Cerebellar nuclear complex (tissue), 1 donor: ENCODE measurements at regions not wholly inside any gene's neighbourhood (a gene's known extent, or its start where the extent isn't known, plus 50 kb on each side); places are given as distances from the start of the nearest gene placed in this dataset.
A peak's percentile ranks its signal among the peaks of the same experiment; 100 is the strongest.
"Not testable (repeated sequence)": the region's sequence is repeated elsewhere in the genome, so short reads cannot be mapped to it uniquely, and the experiment has no call there.

Experiments
- DNase-seq, 2 experiments: peaks; one replicate each; lab custom pipeline; 2025; lab: John Stamatoyannopoulos, UW

DNA sequence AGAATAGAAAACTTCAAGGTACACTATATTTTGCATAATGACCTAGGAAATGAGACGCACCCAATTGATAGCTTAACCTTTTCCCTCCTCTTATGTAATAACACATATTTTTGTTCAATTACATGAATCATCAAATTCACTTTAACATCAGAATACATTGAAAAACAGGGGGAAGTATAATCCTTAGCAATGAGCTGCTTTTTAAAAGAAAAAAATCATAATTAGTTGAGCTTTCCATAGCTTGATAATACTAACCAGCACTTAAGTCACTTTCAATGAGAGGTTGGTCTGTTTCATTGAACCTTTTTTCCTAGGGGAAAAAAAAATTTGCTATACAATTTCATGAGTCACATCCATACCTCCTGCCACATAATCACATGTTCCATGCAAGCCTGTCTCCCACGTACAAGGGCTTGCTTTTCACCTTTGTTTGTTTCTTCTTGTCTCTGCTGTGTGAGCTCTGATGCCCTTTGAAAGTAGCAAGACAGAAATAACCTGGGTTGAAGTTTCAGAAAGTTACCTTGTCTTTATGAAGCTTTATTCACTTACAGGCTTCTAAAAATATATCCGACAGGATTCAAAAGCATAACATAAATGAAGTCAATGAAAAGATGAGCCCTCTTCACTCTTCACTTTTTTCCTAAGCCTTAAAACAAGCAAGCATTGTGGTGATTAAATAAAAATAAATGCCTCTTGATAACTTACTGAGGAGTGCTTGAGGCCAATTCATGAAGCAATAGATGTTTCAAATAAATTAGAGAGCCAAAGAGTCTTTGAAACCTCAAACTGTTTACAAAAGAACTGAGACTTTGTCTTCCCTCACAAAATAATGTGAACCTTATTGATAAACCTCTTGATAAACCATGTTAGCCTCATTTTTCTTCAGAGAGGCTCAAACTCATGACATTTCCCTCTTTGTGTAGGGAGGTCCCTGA is 108.5 kb downstream of the FEM1C start:
- no peak for DNase-seq

DNA sequence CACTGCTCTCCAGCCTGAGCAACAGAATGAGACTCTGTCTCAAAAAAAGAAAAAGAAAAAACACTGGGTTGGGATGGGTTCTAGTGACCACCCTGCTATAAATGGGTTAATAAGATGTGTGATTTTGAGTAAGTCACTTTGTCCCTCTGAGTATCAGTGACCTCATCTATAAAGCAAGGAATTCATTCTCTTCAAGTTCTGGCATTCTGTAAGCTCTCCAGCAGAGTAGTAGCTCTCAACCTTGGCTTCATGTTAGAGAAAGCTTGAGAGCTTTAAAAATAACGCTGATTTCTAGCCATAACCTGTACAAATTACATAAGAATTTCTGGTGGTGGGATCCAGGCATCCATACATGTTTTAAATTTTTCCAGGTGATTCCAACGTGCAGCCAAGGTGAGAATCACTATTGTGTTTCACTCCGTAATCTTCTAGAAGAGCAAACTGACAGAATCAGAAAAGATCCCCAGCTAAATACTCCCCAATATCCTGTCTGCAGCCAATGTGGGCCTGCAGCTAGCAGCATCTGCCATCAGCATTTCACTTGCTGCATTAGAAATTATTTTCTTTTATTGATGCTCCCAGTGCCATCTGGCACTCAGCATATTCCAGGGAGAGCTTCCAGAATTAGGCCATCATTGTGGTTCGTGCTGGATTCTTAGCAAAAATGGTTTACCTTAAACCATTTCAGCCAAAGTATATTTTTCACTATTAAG is 109.4 kb downstream of the FEM1C start:
- DNase-seq: peak; percentile 50 to 85

DNA sequence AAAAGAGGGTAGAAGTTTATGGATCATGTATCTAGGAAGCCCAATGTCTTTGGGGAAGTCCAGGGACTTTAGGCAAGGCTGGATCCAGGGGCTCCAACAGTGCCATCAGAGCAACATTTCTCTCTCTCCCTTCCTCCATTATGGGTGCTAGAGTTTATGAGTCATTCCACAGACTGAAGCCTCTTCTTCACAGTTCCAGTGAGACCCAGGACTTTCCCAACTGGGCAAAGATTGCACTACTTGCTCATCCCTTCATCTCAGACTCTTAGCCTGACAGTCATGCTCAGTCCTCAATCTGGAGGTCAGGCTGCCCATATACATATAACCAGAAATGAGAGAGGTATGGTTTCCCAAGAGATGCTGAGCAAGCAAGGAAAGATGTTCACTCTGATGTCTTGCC is 110.7 kb downstream of the FEM1C start:
- no peak for DNase-seq

DNA sequence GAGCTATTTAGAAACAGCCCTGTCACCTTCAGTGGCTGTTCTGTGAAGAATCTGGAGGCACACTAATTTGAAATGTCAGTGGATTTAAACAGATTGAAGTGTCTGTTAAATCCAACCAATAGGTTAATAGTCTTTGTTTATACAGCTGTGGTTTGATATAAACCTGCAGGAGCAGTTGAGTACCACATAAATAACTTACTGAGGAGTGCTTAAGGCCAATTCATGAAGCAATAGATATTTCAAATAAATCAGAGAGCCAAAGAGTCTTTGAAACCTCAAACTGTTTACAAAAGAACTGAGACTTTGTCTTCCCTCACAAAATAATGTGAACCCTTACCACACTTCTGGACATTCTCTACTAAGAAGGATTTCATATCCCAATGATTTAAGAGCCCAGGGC is 111.9 kb downstream of the FEM1C start:
- no peak for DNase-seq

DNA sequence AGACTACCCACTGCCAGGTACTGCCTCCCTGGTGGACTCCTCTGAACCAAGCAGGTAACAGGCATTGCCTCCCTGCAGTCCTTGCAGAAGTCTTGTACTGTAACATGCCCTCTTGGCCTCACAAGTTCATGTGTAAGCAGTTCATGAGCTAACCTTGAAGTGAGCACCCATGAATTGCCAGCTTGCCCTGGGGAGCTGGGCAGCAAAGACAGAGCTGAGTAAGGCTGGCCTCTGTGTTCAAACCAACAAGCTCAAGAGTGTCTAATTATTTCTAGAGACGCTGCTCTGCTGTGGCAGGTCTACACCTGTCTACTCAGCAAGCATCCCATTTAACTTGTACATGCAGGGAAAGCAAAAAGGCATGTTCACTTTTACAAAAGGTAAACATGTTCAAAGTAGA is 113.5 kb downstream of the FEM1C start:
- no peak for DNase-seq

DNA sequence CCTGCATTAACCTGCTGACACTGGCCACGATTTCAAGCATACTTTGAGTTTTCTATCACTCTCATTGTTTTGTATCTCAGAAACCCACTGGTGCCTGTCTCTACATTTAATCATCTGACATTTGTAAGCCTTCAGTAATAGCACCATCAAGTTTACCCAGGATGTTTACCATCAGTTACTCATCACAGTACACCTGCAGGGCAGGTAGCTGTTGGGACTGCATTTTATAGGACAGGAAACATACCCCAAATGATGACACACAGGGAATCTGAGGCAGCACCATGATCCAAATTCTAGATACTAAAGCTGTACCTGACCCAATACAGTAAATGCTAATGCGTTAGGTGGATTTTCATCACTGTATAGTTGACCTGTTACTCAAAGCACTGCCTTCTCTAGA is 114.2 kb downstream of the FEM1C start:
- no peak for DNase-seq

DNA sequence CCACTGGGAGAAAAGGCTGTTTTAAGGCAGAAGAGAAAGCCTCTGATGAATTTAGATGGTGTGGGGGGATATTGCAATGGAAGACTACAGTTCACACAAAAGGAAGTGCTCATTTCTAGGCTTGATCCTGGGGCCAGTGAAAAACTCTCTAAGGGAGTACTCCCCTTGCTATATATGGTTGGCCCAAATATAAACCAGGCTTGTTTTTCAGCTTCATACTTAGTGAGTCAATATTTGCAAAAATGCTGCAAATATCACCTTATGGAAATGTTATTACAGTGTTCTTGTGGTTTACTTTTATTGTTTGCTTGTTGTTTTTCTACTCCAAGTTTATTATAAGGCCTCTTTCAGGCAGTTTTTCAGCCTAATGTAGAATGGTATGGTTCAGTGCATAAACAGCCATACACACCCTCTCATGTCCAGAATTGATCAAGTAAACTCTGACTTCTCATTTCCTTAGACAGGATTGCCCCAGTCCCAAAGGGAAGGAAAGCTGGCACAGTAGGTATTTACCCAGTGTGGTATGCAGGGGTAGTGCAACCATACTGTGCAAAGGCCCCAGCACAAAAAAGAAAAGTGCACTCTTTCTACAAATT is 115.1 kb downstream of the FEM1C start:
- DNase-seq: no peak

DNA sequence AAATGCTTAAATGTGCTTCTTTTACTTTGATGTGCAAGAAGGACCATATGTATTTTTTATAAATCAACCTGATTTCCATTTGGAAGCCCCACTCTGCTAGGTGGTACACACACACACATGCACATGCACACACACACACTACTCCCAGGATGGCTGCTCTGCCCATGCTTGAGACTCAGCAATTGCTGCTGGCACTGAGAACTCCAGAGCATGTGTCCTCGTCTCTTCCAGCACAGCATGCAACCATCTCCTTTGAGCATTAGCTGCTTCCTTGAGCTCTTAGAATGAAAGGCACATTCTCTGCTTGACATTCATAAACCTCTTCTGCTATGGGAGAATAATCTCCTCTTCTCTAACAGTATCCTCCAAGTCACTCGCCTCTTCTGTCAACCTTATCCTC is 115.9 kb downstream of the FEM1C start:
- DNase-seq: peak; percentile 13 to 19

DNA sequence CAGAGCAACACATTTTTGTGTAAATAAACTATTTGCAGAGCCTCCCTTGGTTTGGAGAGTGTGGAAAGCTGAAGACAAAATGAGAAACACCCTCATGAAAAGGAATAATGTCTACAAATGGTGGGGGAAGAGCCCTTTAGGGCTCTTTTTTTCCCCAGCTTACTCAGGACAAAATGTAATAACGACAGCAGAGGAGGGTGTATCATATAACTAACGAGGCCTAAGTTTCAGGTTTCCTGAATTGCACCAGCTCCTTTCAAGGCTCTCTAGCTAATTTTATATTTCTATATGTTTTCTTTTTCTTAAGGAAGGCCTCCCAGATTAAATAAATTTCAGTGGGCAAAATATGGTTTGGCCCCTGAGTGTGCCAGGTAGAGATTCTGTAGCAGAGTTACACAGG is 116.3 kb downstream of the FEM1C start:
- no peak for DNase-seq

DNA sequence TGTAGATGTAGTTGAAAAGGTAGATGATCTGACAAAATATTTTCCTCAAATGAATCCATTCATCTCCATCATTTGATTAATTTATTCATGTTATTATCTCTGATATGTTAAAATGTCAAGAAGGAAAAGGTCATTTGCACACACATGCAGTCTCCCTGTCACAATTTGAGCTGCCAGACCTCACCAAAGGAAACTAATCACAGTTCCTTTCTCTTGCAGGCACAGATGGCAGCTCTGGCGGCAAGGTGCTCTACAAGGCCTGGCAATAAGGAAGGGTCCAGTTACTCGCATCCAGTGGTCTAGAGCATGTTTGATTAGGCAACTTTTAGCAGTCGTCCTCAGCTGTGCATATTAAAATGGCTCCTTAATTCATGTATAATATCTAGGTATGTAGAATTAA is 120.1 kb downstream of the FEM1C start:
- DNase-seq: no peak

DNA sequence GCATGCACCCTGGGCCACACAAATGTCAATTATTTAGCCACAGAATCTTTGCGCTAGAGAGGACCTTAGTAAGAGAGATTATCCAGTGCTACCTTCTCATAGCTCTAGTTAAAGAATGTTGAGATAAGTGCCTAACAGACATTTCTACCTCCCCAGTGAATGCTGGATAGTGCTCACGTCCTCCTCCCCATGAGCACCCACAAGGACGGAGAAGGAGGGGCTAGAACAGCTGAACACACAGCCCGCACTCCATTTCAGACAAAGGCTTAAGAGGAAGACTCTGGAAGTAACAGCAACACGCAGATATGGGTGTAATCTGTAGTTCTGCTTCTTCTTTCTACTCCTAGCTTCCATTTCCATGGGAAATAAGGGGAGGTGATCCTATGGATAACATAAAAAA is 120.5 kb downstream of the FEM1C start:
- no peak for DNase-seq

DNA sequence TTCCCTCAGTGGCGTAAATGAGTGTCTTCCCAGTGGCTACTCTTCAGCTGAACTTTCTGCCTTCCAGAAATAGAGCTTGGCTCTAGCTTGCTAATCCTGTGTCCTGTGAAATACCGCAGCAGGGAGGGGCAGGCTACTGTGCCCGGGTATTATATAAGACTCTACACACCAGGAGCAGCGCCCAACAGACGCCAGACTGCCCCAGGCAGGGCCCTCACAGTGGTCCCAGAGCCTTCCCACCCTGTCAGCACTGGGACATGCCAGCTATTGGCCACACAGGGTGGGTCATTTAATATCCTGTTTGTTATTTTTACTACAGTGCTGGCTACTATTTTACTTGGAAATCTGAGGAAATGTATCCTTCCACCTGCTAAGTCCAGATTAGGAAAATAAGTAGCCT is 121.0 kb downstream of the FEM1C start:
- DNase-seq: peak; percentile 90 to 91

DNA sequence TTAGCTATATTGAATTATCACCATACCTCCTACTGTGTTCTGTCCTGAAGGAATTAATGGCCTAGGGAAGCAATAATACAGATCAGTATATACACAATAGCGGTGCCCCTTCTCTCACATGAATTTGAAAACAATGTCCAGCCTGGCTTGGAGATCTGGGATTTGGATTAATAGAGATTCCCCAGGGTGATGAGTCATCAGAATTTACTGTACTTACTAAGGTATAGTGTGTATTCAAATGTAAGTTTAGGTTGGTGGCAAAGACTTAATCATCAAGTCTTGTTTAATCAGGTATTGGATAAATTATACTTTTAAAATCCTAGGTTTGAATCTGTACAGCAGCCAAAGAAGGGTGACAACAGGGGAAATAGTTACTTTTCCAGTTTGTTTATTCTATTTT is 121.5 kb downstream of the FEM1C start:
- peak in 1 of 2 experiments; percentile 17 for DNase-seq

DNA sequence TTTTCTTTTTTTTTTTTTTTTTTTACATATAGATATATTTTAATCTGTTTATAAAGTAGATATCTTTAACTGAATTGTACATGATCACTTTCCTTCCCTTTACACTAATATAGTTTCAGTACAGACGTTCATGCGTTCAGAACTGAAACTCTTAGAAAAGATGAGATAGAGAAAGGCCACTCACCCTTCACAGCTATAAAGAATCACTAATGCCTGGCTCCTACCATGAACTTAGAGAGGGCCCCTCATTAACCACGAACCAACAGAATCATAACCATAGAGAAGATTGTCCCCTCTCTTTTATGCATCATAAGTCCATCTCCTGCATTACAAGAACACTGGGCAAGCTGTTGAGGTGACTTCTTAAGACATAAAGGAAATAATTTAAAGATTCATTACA is 123.8 kb downstream of the FEM1C start:
- DNase-seq: not testable (repeated sequence)

DNA sequence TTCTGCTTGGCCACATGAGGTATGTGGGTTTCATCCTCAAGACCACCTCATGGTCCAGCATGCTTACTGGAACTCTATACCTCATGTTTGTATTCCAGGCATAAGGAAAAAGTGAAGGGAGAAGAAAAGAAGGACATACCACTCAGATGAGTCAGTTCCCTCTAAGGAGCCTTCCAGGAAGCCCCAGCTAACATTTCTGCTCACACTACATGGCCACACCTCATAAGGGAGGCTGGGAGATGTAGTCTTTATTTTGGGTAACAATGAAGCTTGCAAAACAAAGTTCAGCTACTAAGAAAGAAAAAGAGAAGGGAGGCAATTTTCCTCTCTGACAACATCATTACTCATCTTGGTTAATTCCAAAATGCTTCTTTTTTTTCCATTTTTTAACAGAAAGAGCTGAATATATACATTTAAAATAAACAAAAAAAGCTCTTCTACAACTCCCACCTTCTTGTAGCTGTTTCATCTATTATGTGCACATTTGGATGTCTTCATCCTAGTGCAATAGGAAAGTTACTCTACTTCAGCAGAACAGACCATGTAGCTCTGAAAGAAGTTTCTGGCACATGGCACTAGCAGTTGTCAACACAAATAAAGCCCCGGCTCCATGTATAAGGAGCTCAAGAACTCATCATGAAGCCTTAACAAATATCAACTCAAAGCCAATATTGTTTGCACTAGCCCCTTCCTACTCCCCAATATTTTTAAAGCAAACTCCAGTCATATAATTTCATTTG is 123.6 kb upstream of the CCDC112 start:
- DNase-seq: no peak

DNA sequence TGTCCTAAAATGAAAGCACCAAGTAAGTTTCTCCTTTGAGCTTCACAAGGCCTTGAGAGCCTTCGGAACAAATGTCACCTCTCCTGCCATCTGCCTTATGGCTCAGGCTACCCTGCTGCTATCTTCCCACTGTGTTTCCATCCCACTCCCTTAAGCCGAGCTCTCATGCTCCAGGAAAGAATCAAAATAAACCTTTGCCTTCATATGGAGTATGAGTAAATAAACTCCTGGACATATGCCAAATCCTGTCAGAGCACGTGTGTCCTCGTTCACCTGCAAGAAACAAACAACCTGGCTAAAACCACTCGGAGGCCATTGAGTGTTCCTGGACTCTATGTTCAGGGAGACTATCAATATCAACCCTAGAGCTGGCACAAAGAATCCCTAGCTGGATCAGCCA is 122.3 kb upstream of the CCDC112 start:
- peak; percentile 7 to 25 for DNase-seq

DNA sequence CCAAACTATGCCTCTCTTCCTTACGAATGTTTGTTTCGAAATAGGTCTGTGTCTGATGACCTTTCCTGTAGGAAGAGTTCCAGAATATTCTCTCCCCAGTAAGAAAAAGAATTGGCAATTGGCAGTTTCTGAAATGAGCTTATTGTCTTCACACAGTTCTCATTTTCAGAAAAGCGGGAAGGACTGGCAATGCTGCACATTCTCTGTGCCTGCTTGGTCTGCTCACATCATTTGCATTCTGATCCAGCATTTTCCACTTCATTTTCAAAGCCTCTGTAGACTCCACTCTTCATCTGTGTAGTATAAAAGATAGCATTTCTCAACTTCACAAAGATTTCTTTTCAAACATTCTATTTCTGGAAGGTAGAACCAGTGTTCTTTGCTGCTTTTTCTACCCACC is 120.6 kb upstream of the CCDC112 start:
- no peak for DNase-seq

DNA sequence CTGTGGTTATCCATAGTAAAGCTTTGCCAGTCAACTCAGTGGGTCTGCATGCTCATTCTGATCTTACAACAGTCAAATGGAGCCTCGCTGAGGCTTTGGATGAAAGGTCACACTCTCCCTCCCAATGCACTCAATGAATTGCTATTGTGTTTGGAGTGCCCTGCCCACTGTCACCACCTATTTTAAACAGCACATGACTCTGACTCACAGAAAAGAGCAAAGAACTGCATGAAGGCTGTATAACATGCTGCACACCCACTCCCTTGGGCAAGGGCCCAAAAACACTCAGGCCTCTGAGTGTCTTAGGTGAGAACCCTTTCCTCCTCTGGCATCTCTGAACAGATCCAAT is 118.7 kb upstream of the CCDC112 start:
- DNase-seq: no peak

DNA sequence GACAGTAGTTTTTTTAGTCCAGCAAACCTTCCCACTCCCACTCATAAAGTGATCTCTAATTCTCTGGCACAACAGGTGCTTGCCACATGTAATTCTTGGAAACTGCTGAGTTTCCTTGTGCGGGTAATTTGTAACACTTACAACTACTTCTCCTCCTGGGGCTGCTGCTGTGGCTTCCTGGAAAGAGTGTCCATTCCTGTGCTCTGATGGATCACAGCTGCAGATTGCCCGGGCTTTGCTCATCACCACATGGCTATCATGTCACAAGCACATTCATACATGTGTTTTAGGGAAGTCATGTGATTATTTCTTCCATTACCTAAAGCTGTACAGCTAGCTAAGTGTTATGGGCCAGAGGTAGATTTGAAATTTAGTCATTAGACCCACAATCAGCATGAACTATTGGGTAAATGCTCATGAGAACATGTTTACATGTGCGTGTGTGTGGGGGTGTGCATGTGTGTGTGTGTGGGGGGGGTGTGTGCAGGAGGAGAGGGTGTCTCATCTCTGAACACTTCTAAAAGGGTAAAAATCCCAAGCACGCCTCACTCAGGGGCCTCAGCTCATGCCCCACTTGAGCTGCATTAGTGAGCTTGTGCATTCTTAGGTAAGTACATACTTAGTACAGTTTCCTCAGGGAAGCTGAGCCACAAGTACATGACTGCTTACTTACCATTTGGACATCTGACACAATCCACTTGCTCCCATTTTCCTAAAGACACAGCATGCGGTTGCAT is 118.1 kb upstream of the CCDC112 start:
- no peak for DNase-seq

DNA sequence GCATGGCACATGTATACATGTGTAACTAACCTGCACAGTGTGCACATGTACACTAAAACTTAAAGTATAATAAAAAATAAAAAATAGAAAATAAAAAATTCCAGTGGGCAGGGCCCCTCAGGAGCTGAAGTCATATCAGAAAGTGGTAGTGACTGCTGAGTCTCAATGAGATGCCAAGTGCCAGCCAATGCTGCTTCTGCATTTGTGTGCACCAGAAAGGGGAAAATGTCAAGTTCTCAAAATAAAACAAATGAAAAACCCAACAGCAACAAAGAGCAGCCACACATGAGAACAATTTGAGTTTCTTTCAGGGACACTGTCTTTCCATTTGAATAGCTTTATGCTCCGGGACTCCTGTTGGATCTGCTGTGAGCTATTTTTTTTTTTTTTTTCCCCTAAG is 117.2 kb upstream of the CCDC112 start:
- DNase-seq: no peak

DNA sequence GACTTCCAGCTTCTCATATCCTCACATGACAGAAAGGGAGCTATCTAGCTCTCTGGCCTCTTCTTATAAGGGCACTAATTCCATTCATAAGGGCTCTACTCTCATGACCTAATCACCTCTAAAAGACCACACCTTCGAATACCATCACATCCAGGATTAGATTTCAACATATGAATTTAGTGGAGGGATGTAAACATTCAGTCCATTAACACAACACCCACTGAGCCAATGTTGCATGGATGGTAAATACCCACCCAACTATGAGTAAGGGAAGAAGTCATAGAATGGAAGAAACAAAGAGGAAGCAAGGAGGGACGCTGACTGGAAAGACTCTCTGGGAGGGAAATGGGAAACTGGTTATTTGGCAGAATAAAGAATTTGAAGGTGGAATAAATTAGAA is 112.6 kb upstream of the CCDC112 start:
- DNase-seq: no peak
